GM12865 (cell line): ENCODE measurements at regions not wholly inside any gene's neighbourhood (a gene's known extent, or its start where the extent isn't known, plus 50 kb on each side); places are given as distances from the start of the nearest gene placed in this dataset.

Experiments used
- DNase-seq: peaks from one replicate; pipeline ENCODE4 v3.0.0; 2010; ENCODE audit warnings: low read depth
- H3K4me3 ChIP-seq: 2 replicates; pipeline ENCODE4 v1.5.1; 2011; ENCODE audit warnings: mild to moderate bottlenecking, low read depth, low read length, control low read depth
- CTCF ChIP-seq: IDR thresholded peaks from 2 replicates; pipeline ENCODE4 v1.5.1; 2011; ENCODE audit warnings: low read length, control low read depth, low read depth, inconsistent platforms; ENCODE audit not compliant: insufficient read depth; ENCODE audit errors: missing control alignments

- no peak overlapping the region for H3K4me3 ChIP-seq
- TF ChIP-seq CTCF = no peak
- no peak for DNase-seq
Observed at GRCh38 chr12:66045506-66045905, 85.0 kb downstream of the LLPH start.

DNA sequence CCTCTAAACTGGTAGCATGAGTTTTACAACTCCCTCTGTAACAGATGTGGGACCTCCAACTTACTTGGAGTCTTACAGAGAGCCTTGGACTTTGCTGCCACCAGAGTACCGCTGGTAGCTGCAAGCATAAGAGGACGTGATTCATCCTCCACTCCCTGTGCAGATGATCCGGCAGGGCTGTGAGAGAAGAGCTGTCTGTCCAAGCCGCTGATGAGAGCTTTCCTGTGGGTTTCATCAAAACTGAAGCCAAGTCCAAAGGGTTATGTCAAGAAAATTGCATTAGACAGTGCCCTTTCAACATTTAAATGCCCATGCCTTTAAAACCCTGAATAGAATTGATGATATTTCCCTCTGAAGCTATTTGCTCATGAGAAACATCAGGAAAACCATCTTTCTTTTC, 85.8 kb downstream of the LLPH start:
- H3K4me3 ChIP-seq = no peak overlapping the region
- TF ChIP-seq CTCF = no peak
- no peak for DNase-seq

DNA sequence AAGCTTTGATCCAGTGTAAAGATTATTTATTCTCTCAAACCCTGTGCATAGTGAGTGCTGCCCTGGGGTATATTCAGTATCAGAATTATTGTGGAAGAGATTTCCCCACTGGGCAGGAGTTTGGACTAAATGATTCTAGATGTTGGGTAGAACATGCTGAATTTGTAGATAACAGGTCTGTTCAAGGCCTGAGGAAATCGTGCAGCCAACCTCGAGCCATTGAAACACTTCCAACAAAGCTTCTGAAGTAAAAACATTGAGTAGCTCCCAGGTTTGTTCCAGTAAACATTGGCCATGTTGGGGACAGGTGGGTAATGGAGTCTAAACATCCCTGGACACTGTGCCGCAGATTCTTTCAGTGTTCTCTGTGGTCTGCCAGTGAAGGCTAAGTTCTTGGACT, 87.5 kb downstream of the LLPH start:
- no peak for TF ChIP-seq CTCF
- DNase-seq = no peak
- no peak overlapping the region for H3K4me3 ChIP-seq

GRCh38 chr12:66041651-66042363, 88.7 kb downstream of the LLPH start:
- H3K4me3 ChIP-seq = peak overlapping the region; percentile 35; the same call in 1 of the 2 replicates
- no peak for TF ChIP-seq CTCF
- DNase-seq = peak; percentile 83

- DNase-seq = no peak
- no peak overlapping the region for H3K4me3 ChIP-seq
- TF ChIP-seq CTCF = no peak
Observed at GRCh38 chr12:66036317-66036716, 94.2 kb downstream of the LLPH start.

DNA sequence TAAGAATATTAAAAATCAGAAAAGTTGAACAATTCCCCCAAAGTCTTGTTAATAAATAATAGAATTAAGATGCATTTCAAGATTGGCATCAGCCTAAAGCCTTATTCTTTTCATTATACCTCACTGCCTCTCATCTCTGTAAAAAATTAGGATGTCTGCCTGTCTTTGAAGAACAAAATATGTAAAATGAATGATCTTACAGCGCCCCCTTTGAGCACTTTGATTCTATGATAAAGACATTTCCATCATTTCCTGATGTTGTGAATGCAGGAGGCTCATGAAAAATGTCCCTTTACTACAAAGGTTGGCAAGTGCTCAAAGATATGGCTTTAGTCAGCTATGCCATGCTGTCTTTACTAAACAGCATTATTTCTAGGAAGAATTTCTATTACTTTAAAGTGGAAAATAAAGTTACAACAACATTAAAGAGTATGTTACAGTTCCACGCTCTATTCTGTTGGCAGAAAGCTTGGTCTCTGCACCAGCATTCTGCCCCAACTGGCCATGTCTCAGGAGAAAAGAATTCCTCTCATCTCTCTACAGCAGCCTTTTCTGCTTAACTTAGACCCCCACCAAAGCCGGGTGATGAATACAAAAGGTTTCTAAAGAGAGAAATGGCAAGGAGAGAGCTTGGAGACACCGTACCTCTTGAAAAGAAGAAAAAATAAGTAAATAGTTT, 95.1 kb downstream of the LLPH start:
- DNase-seq = peak; percentile 50
- H3K4me3 ChIP-seq = no peak overlapping the region
- no peak for TF ChIP-seq CTCF

DNA sequence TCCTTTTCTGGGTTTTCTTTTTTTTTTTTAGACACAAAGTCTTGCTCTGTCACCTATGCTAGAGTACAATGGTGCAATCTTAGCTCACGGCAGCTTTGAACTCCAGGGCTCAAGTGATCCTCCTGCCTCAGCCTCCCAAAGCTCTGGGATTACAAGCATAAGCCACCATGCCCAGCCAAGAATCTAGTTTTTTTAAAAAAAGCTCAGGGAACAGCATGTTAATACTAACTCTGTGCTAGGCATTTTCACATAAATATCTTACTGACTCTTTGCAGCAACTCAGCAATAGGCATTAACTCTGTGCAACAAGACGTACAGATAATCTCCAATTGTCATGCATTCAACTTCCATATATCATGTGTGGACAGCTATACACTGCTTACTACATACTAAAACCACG, 97.4 kb downstream of the LLPH start:
- no peak overlapping the region for H3K4me3 ChIP-seq
- no peak for TF ChIP-seq CTCF
- DNase-seq = no peak
